Glutamatergic neuron (in vitro differentiated cells): ENCODE measurements at regions not wholly inside any gene's neighbourhood (a gene's known extent, or its start where the extent isn't known, plus 50 kb on each side); places are given as distances from the start of the nearest gene placed in this dataset.

Experiments
- DNase-seq: peaks from one replicate; pipeline ENCODE4 v3.0.0; 2022
- H3K27ac Mint-ChIP-seq: one replicate; pipeline ENCODE4 v1.8.0; 2020; ENCODE audit warnings: mild to moderate bottlenecking, mixed read lengths, inconsistent platforms; ENCODE audit not compliant: unreplicated experiment
- H3K27me3 Mint-ChIP-seq: one replicate; pipeline ENCODE4 v1.8.0; 2020; ENCODE audit warnings: mild to moderate bottlenecking, moderate library complexity, mixed read lengths, inconsistent platforms; ENCODE audit not compliant: unreplicated experiment
- H3K36me3 Mint-ChIP-seq: one replicate; pipeline ENCODE4 v1.8.0; 2020; ENCODE audit warnings: mild to moderate bottlenecking, mixed read lengths, inconsistent platforms; ENCODE audit not compliant: unreplicated experiment
- H3K4me1 Mint-ChIP-seq: one replicate; pipeline ENCODE4 v1.8.0; 2020; ENCODE audit warnings: mild to moderate bottlenecking, low read depth, mixed read lengths, inconsistent platforms; ENCODE audit not compliant: unreplicated experiment
- H3K4me3 Mint-ChIP-seq: one replicate; pipeline ENCODE4 v1.8.0; 2020; ENCODE audit warnings: mild to moderate bottlenecking, mixed read lengths, inconsistent platforms; ENCODE audit not compliant: unreplicated experiment
- H3K9me3 Mint-ChIP-seq: one replicate; pipeline ENCODE4 v1.8.0; 2020; ENCODE audit warnings: mild to moderate bottlenecking, moderate library complexity, mixed read lengths, inconsistent platforms; ENCODE audit not compliant: unreplicated experiment
- CTCF ChIP-seq: fragments of 200-600 bp; sonication (generic); IDR thresholded peaks from one replicate; pipeline ENCODE4 v1.5.0; 2021; ENCODE audit not compliant: partially characterized antibody, unreplicated experiment

- DNase-seq = no peak
- Mint-ChIP-seq H3K27me3 (no peaks in the 10 kb centered on the region), H3K4me3 (no peak overlapping the region), H3K4me1 (no peaks in the 10 kb centered on the region), H3K27ac (no peak overlapping the region), H3K9me3 (no peaks in the 10 kb centered on the region), H3K36me3 (no peaks in the 10 kb centered on the region)
- TF ChIP-seq CTCF = no peak
Observed at GRCh38 chr13:47256618-47257017, 359.8 kb upstream of the HTR2A start.

- H3K36me3 Mint-ChIP-seq = no peaks in the 10 kb centered on the region
Observed at GRCh38 chr13:47252627-47253026, 355.8 kb upstream of the HTR2A start.

GRCh38 chr13:47251771-47252170, 354.9 kb upstream of the HTR2A start:
- Mint-ChIP-seq H3K27ac (no peak overlapping the region), H3K4me3 (no peak overlapping the region), H3K27me3 (no peaks in the 10 kb centered on the region), H3K9me3 (no peaks in the 10 kb centered on the region), H3K36me3 (no peaks in the 10 kb centered on the region), H3K4me1 (no peaks in the 10 kb centered on the region)
- no peak for TF ChIP-seq CTCF
- DNase-seq = no peak

More at GRCh38 chr13:47252627-47253026, 355.8 kb upstream of the HTR2A start:
- no peaks in the 10 kb centered on the region for H3K27me3 Mint-ChIP-seq
- DNase-seq = no peak
- H3K9me3 Mint-ChIP-seq = no peaks in the 10 kb centered on the region
- no peak for TF ChIP-seq CTCF
- no peaks in the 10 kb centered on the region for H3K4me1 Mint-ChIP-seq
- no peak overlapping the region for H3K27ac Mint-ChIP-seq
- H3K4me3 Mint-ChIP-seq = no peak overlapping the region

- no peak overlapping the region for H3K4me3 Mint-ChIP-seq
- H3K27ac Mint-ChIP-seq = no peak overlapping the region
- H3K9me3 Mint-ChIP-seq = no peaks in the 10 kb centered on the region
Observed at GRCh38 chr13:47250146-47250545, 353.3 kb upstream of the HTR2A start.

GRCh38 chr13:47249266-47249665, 352.4 kb upstream of the HTR2A start:
- no peak overlapping the region for H3K4me3 Mint-ChIP-seq
- peaks cover 2% of the 10 kb centered on the region for H3K27me3 Mint-ChIP-seq
- no peak for DNase-seq
- TF ChIP-seq CTCF = no peak
- H3K9me3 Mint-ChIP-seq = no peaks in the 10 kb centered on the region
- H3K36me3 Mint-ChIP-seq = no peaks in the 10 kb centered on the region
- no peaks in the 10 kb centered on the region for H3K4me1 Mint-ChIP-seq
- H3K27ac Mint-ChIP-seq = no peak overlapping the region

More at GRCh38 chr13:47250146-47250545, 353.3 kb upstream of the HTR2A start:
- no peaks in the 10 kb centered on the region for H3K4me1 Mint-ChIP-seq
- no peak for TF ChIP-seq CTCF
- H3K36me3 Mint-ChIP-seq = no peaks in the 10 kb centered on the region
- H3K27me3 Mint-ChIP-seq = peaks cover 2% of the 10 kb centered on the region
- DNase-seq = no peak
